ENCODE measurements at regions not wholly inside any gene's neighbourhood (a gene's known extent, or its start where the extent isn't known, plus 50 kb on each side); places are given as distances from the start of the nearest gene placed in this dataset.

- Histone ChIP-seq H3K4me1 (ENCODE audit: control insufficient read depth in 1 of 2, insufficient read depth in 2 of 2, low read length in 2 of 2) (no peaks in the 10 kb centered on the region), H3K4me3 (ENCODE audit: low read depth, low read length) (no peak overlapping the region), H3K18ac (ENCODE audit: low read length) (no peak overlapping the region), H4K8ac (ENCODE audit: low read depth, low read length) (no peak overlapping the region), H2BK12ac (ENCODE audit: low read length) (no peak overlapping the region), H2BK5ac (ENCODE audit: low read depth, low read length, poor library complexity) (no peak overlapping the region), H2AK5ac (ENCODE audit: low read length) (no peak overlapping the region), H3K9me3 (ENCODE audit: insufficient read depth, low read depth, low read length) (peaks cover 10% of the 10 kb centered on the region), H3K4me2 (ENCODE audit: low read length) (no peak overlapping the region), H2AFZ (ENCODE audit: insufficient read depth, low read length, poor library complexity) (no peak overlapping the region), H3K36me3 (ENCODE audit: control insufficient read depth in 1 of 2, insufficient read depth in 2 of 2, low read length in 2 of 2) (no peaks in the 10 kb centered on the region), H3K14ac (ENCODE audit: low read length) (no peak overlapping the region), H3K79me1 (ENCODE audit: low read length) (no peaks in the 10 kb centered on the region), H2BK120ac (ENCODE audit: insufficient read depth, low read length, poor library complexity) (no peak overlapping the region), H3K9ac (ENCODE audit: low read length) (no peak overlapping the region), H3K27ac (ENCODE audit: low read depth, low read length) (no peak overlapping the region), H3K23ac (ENCODE audit: low read length) (no peak overlapping the region), H3K79me2 (ENCODE audit: control insufficient read depth, insufficient read depth, low read length, poor library complexity) (no peaks in the 10 kb centered on the region), H3K27me3 (ENCODE audit: insufficient read depth, low read length) (no peaks in the 10 kb centered on the region), H4K12ac (ENCODE audit: low read depth, low read length) (no peak overlapping the region), H3K4ac (ENCODE audit: low read depth, low read length) (no peak overlapping the region), H4K91ac (ENCODE audit: low read depth, low read length) (no peak overlapping the region)
- no CpG with 5 or more reads among the region's 1 CpG for WGBS (ENCODE audit: extremely low coverage, insufficient coverage, insufficient read length)
- no peak for DNase-seq
Observed at GRCh38 chr11:80533463-80533862, 1092.6 kb upstream of the TENM4 start.

DNA sequence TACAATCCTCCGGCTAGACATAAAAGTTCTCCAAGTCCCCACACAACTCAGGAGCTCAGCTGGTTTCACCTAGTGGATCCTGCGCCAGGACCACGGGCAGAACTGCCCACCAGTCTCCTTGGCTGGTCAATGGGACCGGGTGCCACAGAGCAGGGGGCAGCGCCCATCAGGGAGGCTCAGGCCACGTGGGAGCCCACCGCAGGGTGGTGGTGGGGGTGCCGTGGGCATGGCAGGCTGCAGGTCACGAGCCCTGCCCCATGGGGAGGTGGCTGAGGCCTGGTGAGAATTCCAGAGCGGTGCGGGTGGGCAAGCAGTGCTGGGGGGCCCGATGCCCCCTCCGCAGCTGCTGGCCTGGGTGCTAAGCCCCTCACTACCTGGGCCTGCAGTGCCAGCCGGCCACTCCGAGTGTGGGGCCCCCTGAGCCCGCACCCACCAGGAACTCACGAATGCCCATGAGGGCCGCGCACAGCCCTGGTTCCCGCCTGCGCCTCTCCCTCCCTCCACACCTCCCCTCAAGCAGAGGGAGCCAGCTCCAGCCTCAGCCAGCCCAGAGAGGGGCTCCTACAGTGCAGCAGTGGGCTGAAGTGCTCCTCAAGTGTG is 1091.9 kb upstream of the TENM4 start:
- H3K4me3 ChIP-seq (ENCODE audit: low read depth, low read length), result no peak overlapping the region
- H3K4ac ChIP-seq (ENCODE audit: low read depth, low read length), result no peak overlapping the region
- H3K9ac ChIP-seq (ENCODE audit: low read length), result no peak overlapping the region
- no peaks in the 10 kb centered on the region for H3K79me2 ChIP-seq (ENCODE audit: control insufficient read depth, insufficient read depth, low read length, poor library complexity)
- no peak overlapping the region for H2BK120ac ChIP-seq (ENCODE audit: insufficient read depth, low read length, poor library complexity)
- no CpG with 5 or more reads among the region's 21 CpGs for WGBS (ENCODE audit: extremely low coverage, insufficient coverage, insufficient read length)
- DNase-seq, result no peak
- no peak overlapping the region for H2BK12ac ChIP-seq (ENCODE audit: low read length)
- H4K12ac ChIP-seq (ENCODE audit: low read depth, low read length), result no peak overlapping the region
- H3K36me3 ChIP-seq (ENCODE audit: control insufficient read depth in 1 of 2, insufficient read depth in 2 of 2, low read length in 2 of 2), result no peaks in the 10 kb centered on the region
- H2BK5ac ChIP-seq (ENCODE audit: low read depth, low read length, poor library complexity), result no peak overlapping the region
- no peak overlapping the region for H3K4me2 ChIP-seq (ENCODE audit: low read length)
- H4K8ac ChIP-seq (ENCODE audit: low read depth, low read length), result no peak overlapping the region
- H2AK5ac ChIP-seq (ENCODE audit: low read length), result no peak overlapping the region
- H3K27me3 ChIP-seq (ENCODE audit: insufficient read depth, low read length), result no peaks in the 10 kb centered on the region
- no peaks in the 10 kb centered on the region for H3K4me1 ChIP-seq (ENCODE audit: control insufficient read depth in 1 of 2, insufficient read depth in 2 of 2, low read length in 2 of 2)
- H3K79me1 ChIP-seq (ENCODE audit: low read length), result no peaks in the 10 kb centered on the region
- H3K23ac ChIP-seq (ENCODE audit: low read length), result no peak overlapping the region
- H2AFZ ChIP-seq (ENCODE audit: insufficient read depth, low read length, poor library complexity), result no peak overlapping the region
- H3K18ac ChIP-seq (ENCODE audit: low read length), result no peak overlapping the region
- H3K9me3 ChIP-seq (ENCODE audit: insufficient read depth, low read depth, low read length), result peaks cover 10% of the 10 kb centered on the region
- no peak overlapping the region for H4K91ac ChIP-seq (ENCODE audit: low read depth, low read length)
- no peak overlapping the region for H3K14ac ChIP-seq (ENCODE audit: low read length)
- H3K27ac ChIP-seq (ENCODE audit: low read depth, low read length), result no peak overlapping the region

DNA sequence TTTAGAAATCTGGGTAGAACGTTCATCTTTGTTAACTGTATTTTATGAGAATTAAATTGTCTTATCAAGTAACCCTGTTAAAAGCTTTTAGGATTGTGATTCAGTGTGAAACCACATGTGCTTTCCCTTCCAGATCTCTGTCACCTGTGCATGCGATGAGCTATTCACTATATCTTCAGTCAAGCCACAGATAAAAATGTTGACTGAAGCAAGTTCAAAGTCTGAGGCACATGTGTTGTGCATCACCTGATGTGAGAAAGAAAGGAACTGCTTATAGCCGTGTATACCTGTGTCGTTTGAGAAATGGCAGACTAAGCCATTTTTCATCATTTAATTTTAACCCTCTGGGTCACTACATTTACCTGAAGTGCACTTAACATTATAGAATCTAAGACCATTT is 1088.9 kb upstream of the TENM4 start:
- H4K12ac ChIP-seq (ENCODE audit: low read depth, low read length), result no peak overlapping the region
- H3K14ac ChIP-seq (ENCODE audit: low read length), result no peak overlapping the region
- no peak overlapping the region for H4K8ac ChIP-seq (ENCODE audit: low read depth, low read length)
- no peak overlapping the region for H3K27ac ChIP-seq (ENCODE audit: low read depth, low read length)
- no peaks in the 10 kb centered on the region for H3K79me1 ChIP-seq (ENCODE audit: low read length)
- no peak overlapping the region for H3K4ac ChIP-seq (ENCODE audit: low read depth, low read length)
- no peak overlapping the region for H2BK12ac ChIP-seq (ENCODE audit: low read length)
- no peak overlapping the region for H3K4me2 ChIP-seq (ENCODE audit: low read length)
- no peaks in the 10 kb centered on the region for H3K36me3 ChIP-seq (ENCODE audit: control insufficient read depth in 1 of 2, insufficient read depth in 2 of 2, low read length in 2 of 2)
- DNase-seq, result no peak
- no CpG with 5 or more reads among the region's 4 CpGs for WGBS (ENCODE audit: extremely low coverage, insufficient coverage, insufficient read length)
- no peak overlapping the region for H2BK5ac ChIP-seq (ENCODE audit: low read depth, low read length, poor library complexity)
- H2AK5ac ChIP-seq (ENCODE audit: low read length), result no peak overlapping the region
- no peak overlapping the region for H3K9ac ChIP-seq (ENCODE audit: low read length)
- no peak overlapping the region for H4K91ac ChIP-seq (ENCODE audit: low read depth, low read length)
- no peak overlapping the region for H2AFZ ChIP-seq (ENCODE audit: insufficient read depth, low read length, poor library complexity)
- H3K9me3 ChIP-seq (ENCODE audit: insufficient read depth, low read depth, low read length), result peaks cover 10% of the 10 kb centered on the region
- no peaks in the 10 kb centered on the region for H3K4me1 ChIP-seq (ENCODE audit: control insufficient read depth in 1 of 2, insufficient read depth in 2 of 2, low read length in 2 of 2)
- H3K18ac ChIP-seq (ENCODE audit: low read length), result no peak overlapping the region
- no peak overlapping the region for H2BK120ac ChIP-seq (ENCODE audit: insufficient read depth, low read length, poor library complexity)
- no peak overlapping the region for H3K23ac ChIP-seq (ENCODE audit: low read length)
- H3K27me3 ChIP-seq (ENCODE audit: insufficient read depth, low read length), result no peaks in the 10 kb centered on the region
- no peak overlapping the region for H3K4me3 ChIP-seq (ENCODE audit: low read depth, low read length)
- H3K79me2 ChIP-seq (ENCODE audit: control insufficient read depth, insufficient read depth, low read length, poor library complexity), result no peaks in the 10 kb centered on the region

- H3K4ac ChIP-seq (ENCODE audit: low read depth, low read length), result no peak overlapping the region
- H3K79me2 ChIP-seq (ENCODE audit: control insufficient read depth, insufficient read depth, low read length, poor library complexity), result no peaks in the 10 kb centered on the region
- H4K12ac ChIP-seq (ENCODE audit: low read depth, low read length), result no peak overlapping the region
- no peak overlapping the region for H2AFZ ChIP-seq (ENCODE audit: insufficient read depth, low read length, poor library complexity)
- no peak overlapping the region for H3K4me3 ChIP-seq (ENCODE audit: low read depth, low read length)
- no peak for DNase-seq
- H2BK12ac ChIP-seq (ENCODE audit: low read length), result no peak overlapping the region
- peaks cover 0 to 2% of the 10 kb centered on the region in 2 experiments for H3K4me1 ChIP-seq (ENCODE audit: control insufficient read depth in 1 of 2, insufficient read depth in 2 of 2, low read length in 2 of 2)
- H3K23ac ChIP-seq (ENCODE audit: low read length), result no peak overlapping the region
- no peak overlapping the region for H2AK5ac ChIP-seq (ENCODE audit: low read length)
- no peak overlapping the region for H4K8ac ChIP-seq (ENCODE audit: low read depth, low read length)
- H3K27me3 ChIP-seq (ENCODE audit: insufficient read depth, low read length), result no peaks in the 10 kb centered on the region
- H3K14ac ChIP-seq (ENCODE audit: low read length), result no peak overlapping the region
- H3K27ac ChIP-seq (ENCODE audit: low read depth, low read length), result no peak overlapping the region
- no peak overlapping the region for H2BK120ac ChIP-seq (ENCODE audit: insufficient read depth, low read length, poor library complexity)
- H3K79me1 ChIP-seq (ENCODE audit: low read length), result no peaks in the 10 kb centered on the region
- H2BK5ac ChIP-seq (ENCODE audit: low read depth, low read length, poor library complexity), result no peak overlapping the region
- no peak overlapping the region for H3K18ac ChIP-seq (ENCODE audit: low read length)
- no peaks in the 10 kb centered on the region for H3K9me3 ChIP-seq (ENCODE audit: insufficient read depth, low read depth, low read length)
- no peak overlapping the region for H4K91ac ChIP-seq (ENCODE audit: low read depth, low read length)
- no peak overlapping the region for H3K4me2 ChIP-seq (ENCODE audit: low read length)
- no peaks in the 10 kb centered on the region for H3K36me3 ChIP-seq (ENCODE audit: control insufficient read depth in 1 of 2, insufficient read depth in 2 of 2, low read length in 2 of 2)
- H3K9ac ChIP-seq (ENCODE audit: low read length), result no peak overlapping the region
- no CpG with 5 or more reads among the region's 4 CpGs for WGBS (ENCODE audit: extremely low coverage, insufficient coverage, insufficient read length)
Observed at GRCh38 chr11:80525663-80526405, 1085.0 kb upstream of the TENM4 start.

Measured in trophoblast cell (in vitro differentiated cells and primary cell).